Duodenal mucosa (tissue), 2 donors: ENCODE measurements at regions not wholly inside any gene's neighbourhood (a gene's known extent, or its start where the extent isn't known, plus 50 kb on each side); places are given as distances from the start of the nearest gene placed in this dataset.

Source experiments
- H3K27ac ChIP-seq: one replicate; pipeline ENCODE4 v1.7.0; 2013; ENCODE audit warnings: low read depth, low read length
- H3K27me3 ChIP-seq, 2 donors: one replicate each; pipeline ENCODE4 v1.7.0; 2013; ENCODE audit warnings: low read length in 2 of 2, control low read depth in 1 of 2; ENCODE audit not compliant: insufficient read depth in 2 of 2, control insufficient read depth in 1 of 2
- H3K36me3 ChIP-seq, 2 donors: one replicate each; pipeline ENCODE4 v1.7.0; 2013; ENCODE audit warnings: low read length in 2 of 2, control low read depth in 1 of 2; ENCODE audit not compliant: insufficient read depth in 2 of 2, control insufficient read depth in 1 of 2
- H3K4me1 ChIP-seq, 2 donors: one replicate each; pipeline ENCODE4 v1.7.0; 2013; ENCODE audit warnings: low read length in 2 of 2, control low read depth in 1 of 2; ENCODE audit not compliant: insufficient read depth in 2 of 2, control insufficient read depth in 1 of 2
- H3K4me3 ChIP-seq, 2 donors: one replicate each; pipeline ENCODE4 v1.7.0; 2013; ENCODE audit warnings: low read length in 2 of 2, low read depth in 1 of 2
- H3K9ac ChIP-seq, 2 donors: one replicate each; pipeline ENCODE4 v1.7.0; 2013; ENCODE audit warnings: low read length in 2 of 2, low read depth in 1 of 2
- H3K9me3 ChIP-seq, 2 donors: one replicate each; pipeline ENCODE4 v1.7.0; 2013; ENCODE audit warnings: low read length in 2 of 2, control low read depth in 1 of 2; ENCODE audit not compliant: control insufficient read depth in 1 of 2

DNA sequence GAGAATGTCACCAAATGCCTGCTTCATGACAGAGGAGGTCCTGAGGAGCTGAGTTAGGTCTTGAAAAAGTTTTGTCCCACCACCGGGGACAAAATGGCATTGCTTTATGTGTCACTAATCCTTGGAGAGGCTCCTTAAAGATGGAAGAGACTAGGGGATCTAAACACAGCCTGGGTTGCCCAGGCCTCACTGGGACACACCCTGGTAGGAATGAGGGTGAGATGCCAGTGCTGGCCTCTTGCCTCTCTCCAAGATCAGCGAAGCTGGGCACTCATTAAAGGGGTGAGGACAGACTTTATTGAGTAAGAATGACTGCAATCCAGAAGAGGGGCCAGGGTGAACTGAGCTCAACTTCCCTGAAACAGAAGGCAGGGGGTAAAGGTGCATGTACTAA, 58.5 kb upstream of the KLF13 start:
- no peaks in the 10 kb centered on the region for H3K36me3 ChIP-seq
- H3K9ac ChIP-seq: no peak overlapping the region
- no peak overlapping the region for H3K4me3 ChIP-seq
- peaks cover 56 to 68% of the 10 kb centered on the region in 2 donors for H3K4me1 ChIP-seq
- no peaks in the 10 kb centered on the region for H3K27me3 ChIP-seq
- no peaks in the 10 kb centered on the region for H3K9me3 ChIP-seq
- H3K27ac ChIP-seq: no peak overlapping the region

DNA sequence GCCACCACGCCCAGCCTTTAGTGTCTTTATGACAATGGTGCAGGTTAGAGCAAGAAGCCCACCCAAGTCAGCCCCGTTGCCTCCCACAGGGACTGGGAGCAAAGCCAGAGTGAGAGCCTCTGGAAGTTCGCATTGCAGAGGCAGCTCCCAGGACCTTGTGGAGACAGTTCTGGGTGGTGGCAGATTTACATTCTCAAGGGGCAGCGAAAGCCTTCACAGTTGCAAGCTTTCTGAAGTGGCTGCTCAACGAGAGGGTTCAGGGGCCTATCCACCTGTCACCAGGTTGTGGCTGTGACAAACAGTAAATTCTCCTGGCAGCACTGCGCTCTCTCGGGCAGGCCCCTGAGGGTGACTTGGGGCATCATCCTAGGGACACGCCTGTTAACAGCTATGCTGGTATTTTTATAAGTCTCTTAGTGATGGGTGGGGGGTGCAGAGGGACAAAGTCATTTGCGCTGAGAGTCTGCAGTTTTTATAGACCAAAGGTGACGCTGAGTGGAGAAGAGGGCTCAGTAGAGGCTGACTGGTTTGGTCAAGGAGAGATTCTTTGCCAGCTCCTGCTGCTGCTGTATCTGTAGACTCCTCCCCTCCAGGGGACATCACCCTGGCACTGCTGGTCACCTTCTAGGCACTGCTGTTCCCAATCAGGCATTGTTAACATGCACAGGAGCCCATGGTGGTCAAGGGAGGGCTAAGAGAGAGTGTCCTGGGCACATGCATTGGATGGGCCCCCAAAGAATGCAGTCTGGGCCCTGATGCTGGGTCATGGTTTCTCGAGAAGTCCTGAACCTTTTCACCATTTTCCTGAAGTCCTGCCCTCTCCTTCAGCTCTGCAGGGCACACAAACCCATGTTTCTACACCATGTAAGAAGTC, 57.5 kb upstream of the KLF13 start:
- Histone ChIP-seq H3K36me3 (no peaks in the 10 kb centered on the region), H3K27ac (no peak overlapping the region), H3K9ac (no peak overlapping the region), H3K4me1 (peaks cover 46 to 58% of the 10 kb centered on the region in 2 donors), H3K9me3 (no peaks in the 10 kb centered on the region), H3K27me3 (no peaks in the 10 kb centered on the region), H3K4me3 (no peak overlapping the region)

DNA sequence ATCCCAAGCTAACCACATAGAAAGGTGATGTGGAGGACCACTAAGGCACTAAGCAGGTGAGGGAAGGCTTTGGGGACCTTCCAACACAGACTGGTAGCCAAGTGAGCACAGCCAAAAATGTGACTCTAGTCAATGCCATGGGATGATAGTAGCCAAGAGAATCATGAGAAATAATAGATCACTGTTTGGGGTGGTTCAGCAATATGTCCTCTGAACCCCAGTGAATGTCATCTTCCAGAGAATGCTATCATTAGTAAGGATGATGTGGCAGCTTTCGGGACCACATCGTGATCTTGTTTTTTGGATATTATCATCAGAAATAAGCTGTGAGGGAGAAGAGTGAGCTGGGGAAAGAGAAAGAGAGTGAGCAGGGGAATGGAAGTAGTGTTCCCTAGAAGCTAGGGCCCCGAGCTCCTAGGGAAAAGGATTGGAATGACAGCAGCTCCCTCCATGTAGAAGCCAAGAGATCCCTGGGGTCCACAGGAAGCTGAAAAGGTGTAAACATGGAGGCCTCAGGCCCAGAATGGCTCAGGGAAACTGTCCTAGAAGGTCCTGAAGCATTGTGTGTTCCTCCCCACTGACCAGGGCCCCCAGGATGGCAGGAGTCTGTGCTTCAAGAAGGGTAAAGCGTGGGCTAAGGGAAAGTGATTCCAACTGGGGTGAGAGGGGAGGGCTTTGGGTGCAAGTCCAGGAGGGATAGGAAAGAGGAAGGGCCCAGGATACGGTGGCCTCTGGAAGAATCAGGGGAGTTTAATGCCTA, 56.6 kb upstream of the KLF13 start:
- Histone ChIP-seq H3K27me3 (no peaks in the 10 kb centered on the region), H3K4me1 (peaks cover 37 to 55% of the 10 kb centered on the region in 2 donors), H3K27ac (no peak overlapping the region)

DNA sequence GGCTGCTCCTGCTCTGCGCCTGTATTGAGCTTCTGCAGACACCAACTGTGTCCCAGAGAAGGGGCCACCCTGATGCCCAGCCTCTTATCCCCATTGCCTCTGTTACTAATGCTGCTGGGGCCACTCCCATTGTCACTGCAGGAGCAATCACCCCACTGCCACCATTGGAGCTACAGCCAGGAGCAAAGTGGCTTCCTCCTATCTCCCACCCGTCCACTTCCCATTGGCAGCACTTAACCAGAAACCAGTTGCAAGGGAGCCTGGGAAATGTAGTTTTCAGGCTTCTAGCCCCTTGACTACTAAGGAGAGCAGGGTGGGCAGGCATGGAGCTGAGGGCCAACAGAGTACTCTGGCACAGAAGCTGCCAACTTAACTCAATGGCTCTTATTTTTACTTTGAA, 55.9 kb upstream of the KLF13 start:
- no peaks in the 10 kb centered on the region for H3K9me3 ChIP-seq
- H3K4me3 ChIP-seq: no peak overlapping the region
- H3K27ac ChIP-seq: no peak overlapping the region
- H3K27me3 ChIP-seq: no peaks in the 10 kb centered on the region
- no peaks in the 10 kb centered on the region for H3K36me3 ChIP-seq
- H3K9ac ChIP-seq: no peak overlapping the region
- peaks cover 30 to 47% of the 10 kb centered on the region in 2 donors for H3K4me1 ChIP-seq

More for the DNA sequence above, 56.6 kb upstream of the KLF13 start:
- H3K9ac ChIP-seq: no peak overlapping the region
- no peaks in the 10 kb centered on the region for H3K9me3 ChIP-seq
- H3K36me3 ChIP-seq: no peaks in the 10 kb centered on the region
- H3K4me3 ChIP-seq: no peak overlapping the region

DNA sequence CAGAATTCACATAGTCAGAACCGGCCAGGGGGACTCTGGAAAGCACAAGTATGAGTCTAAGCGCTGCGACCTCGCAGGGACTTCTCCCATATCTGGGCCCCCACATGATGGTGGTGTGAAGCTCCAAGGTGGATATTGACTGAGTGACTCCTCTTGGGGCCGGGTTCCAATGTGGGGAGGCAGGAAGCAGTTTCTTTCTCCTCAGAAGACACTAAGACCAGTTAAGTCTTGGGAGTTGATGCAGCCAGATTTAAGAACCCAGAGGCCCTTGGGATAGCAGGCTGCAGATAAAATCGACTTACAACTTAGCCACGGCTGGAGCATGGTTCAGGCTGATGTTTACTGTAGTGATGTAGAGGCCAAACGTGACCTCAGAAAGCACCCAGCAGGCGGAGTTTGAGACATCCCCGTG, 55.4 kb upstream of the KLF13 start:
- H3K4me3 ChIP-seq: no peak overlapping the region
- peaks cover 26 to 43% of the 10 kb centered on the region in 2 donors for H3K4me1 ChIP-seq
- H3K27me3 ChIP-seq: no peaks in the 10 kb centered on the region
- H3K36me3 ChIP-seq: no peaks in the 10 kb centered on the region
- H3K9me3 ChIP-seq: no peaks in the 10 kb centered on the region
- H3K27ac ChIP-seq: no peak overlapping the region
- H3K9ac ChIP-seq: no peak overlapping the region

DNA sequence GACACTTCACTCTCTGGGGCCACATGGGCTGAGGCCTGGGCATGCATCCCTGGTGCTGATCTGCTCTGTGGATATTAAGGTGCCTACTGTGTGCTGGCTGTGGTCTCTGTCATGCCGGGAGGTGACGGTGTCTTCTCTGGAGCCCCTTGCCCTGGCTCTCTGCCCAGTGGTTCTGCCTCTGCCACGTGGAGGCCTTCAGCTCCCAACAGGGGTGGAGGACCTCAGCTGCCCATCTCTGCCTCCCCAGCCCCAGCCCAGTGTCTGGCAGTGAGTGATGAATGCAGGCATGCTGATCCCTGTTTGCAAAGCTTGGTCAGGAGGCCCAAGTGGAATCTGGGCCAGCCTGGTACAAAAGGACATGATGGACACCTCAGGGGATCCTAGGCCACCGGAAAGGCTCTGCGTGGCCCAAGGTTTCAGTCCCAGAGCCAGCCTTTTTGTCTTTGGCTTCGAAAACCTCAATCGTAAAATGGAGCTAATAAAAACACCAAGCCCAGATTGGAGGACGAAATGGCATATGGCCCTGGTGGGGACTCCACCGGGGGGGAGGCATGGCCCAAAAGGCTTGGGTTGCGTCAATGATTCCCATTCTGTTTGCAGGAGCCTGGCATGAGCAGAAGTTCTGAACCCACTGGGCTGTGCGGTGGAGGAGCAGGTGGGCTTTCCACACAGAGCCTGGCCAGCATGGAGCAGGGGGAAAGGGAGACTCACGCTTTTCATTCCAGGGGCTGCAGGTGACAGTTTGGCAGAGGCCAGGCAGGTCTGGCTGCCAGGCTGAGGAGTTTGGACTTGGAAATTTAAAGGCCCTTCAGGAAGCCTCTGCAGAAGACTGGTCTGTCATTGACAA, 54.7 kb upstream of the KLF13 start:
- Histone ChIP-seq H3K27me3 (no peaks in the 10 kb centered on the region), H3K27ac (no peak overlapping the region), H3K9ac (no peak overlapping the region), H3K9me3 (no peaks in the 10 kb centered on the region), H3K36me3 (no peaks in the 10 kb centered on the region), H3K4me1 (peaks cover 21 to 39% of the 10 kb centered on the region in 2 donors), H3K4me3 (no peak overlapping the region)

DNA sequence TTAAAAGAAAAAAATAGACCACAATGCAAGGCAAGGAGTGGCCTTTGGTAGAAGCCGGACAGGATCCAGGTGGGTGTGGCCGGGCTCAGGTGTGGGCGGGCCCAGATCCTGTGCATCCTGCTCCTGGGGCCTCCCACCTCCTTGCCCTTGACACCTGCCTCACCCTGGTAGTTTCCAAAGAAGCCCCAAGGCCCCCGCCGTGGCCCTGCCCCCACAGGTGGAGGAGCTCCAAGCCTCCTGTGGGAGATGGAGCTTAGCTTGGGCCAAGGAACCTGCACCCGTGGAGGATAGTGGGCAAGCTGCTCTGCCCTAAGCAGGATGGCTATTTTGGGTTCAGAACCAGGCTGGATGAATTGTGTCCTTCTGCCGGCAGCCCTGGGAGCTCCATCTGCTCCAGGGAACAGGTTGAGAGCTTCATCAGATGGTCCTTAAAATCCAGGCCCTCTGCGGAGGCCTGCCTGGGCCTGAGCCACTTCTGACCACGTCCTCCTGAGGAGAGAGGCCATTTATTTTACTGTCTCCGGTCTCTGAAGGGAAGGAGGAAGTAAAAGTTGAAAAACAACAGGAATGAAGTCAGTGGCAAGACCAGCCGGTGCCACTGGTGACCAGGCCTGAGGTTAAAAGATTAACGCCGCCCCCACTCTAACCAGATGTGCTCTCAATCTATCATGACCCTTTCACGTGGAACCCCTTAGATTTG, 53.9 kb upstream of the KLF13 start:
- Histone ChIP-seq H3K36me3 (no peaks in the 10 kb centered on the region), H3K27me3 (no peaks in the 10 kb centered on the region), H3K4me1 (peaks cover 13 to 31% of the 10 kb centered on the region in 2 donors), H3K4me3 (no peak overlapping the region), H3K27ac (no peak overlapping the region), H3K9me3 (no peaks in the 10 kb centered on the region), H3K9ac (no peak overlapping the region)

DNA sequence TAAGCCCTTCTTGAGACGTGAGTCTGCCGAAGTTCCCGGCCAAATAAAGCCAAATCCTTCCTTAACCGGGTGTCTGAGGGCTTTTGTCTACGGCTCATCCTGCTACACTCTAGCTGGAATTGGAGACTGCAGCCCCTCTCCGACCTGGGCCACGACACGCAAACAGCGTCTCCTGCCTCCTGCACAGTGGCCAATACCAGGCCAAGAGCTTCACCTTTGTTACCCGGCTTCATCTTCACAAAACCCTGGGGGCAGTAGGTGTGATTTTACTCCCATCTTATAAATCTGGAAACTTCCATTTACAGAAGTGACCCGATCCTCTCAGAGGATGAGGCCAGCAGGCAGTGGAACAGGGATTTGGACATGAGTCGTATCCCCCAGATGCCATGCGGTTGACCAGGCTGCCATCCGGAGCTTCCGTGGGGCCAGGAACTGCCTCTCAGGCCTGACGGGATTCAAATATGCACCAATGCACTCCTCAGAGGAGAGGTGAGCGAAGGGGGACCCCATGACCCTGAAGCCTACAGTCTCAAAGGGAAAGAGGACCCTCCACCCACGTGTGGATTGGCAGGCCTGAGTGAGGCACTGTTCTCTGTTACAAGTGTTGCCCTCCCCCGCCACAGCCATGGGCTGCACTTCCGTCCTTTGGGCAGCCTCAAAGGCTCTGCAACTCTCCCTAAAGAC, 53.2 kb upstream of the KLF13 start:
- Histone ChIP-seq H3K4me3 (no peak overlapping the region), H3K27me3 (no peaks in the 10 kb centered on the region), H3K4me1 (peaks cover 6 to 25% of the 10 kb centered on the region in 2 donors), H3K36me3 (no peaks in the 10 kb centered on the region), H3K27ac (no peak overlapping the region), H3K9ac (no peak overlapping the region), H3K9me3 (no peaks in the 10 kb centered on the region)
